GM10248 (cell line): ENCODE measurements at regions not wholly inside any gene's neighbourhood (a gene's known extent, or its start where the extent isn't known, plus 50 kb on each side); places are given as distances from the start of the nearest gene placed in this dataset.

Experiments used
- CTCF ChIA-PET: fragments of 300-600 bp; sonication (Branson Sonifier 250); formaldehyde crosslinking; extraction: SDS; loops from one replicate; lab custom pipeline; 2021; ENCODE audit warnings: antibody characterized with exemption; lab: Yijun Ruan, JAX
- POLR2A ChIA-PET: fragments of 350-650 bp; sonication (Branson Sonifier 250); formaldehyde crosslinking; extraction: SDS; loops from one replicate; lab custom pipeline; 2020; ENCODE audit warnings: antibody characterized with exemption; lab: Yijun Ruan, JAX
- DNase-seq: peaks from one replicate; pipeline ENCODE4 v3.0.0; 2012; ENCODE audit errors: extremely low spot score
- TF ChIP-seq, protein P1 (sequence below): IDR thresholded peaks from 2 replicates; pipeline ENCODE4 v1.5.1; 2012; ENCODE audit warnings: mild to moderate bottlenecking, low read depth; ENCODE audit errors: extremely low read depth, missing control alignments, control extremely low read depth

DNA sequence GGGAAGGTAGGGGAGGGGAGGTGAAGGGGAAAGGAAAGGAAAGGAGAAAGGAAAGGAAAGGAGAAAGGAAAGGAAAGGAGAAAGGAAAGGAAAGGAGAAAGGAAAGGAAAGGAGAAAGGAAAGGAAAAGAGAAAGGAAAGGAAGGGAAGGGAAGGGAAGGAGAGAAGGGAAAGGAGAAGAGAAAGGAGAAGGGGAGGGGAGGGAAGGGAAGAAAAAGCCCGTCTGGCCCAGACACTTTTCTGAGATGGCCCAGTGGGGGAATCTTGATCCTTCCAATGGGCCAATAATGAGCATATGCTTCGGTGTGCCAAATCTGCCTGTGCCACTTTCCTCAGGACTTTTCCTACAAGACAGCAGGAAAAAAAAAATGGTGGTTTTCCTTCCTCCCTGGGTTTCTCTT is 64.5 kb downstream of the CH25H start:
- DNase-seq: no peak
- ChIA-PET CTCF (interaction anchor here (1.2 kb wide), 1 partner anchor 22 kb away, joined by 4 read pairs; no protein-coding TSS in a partner anchor), POLR2A (no interaction called here)
- TF ChIP-seq, protein P1, sequence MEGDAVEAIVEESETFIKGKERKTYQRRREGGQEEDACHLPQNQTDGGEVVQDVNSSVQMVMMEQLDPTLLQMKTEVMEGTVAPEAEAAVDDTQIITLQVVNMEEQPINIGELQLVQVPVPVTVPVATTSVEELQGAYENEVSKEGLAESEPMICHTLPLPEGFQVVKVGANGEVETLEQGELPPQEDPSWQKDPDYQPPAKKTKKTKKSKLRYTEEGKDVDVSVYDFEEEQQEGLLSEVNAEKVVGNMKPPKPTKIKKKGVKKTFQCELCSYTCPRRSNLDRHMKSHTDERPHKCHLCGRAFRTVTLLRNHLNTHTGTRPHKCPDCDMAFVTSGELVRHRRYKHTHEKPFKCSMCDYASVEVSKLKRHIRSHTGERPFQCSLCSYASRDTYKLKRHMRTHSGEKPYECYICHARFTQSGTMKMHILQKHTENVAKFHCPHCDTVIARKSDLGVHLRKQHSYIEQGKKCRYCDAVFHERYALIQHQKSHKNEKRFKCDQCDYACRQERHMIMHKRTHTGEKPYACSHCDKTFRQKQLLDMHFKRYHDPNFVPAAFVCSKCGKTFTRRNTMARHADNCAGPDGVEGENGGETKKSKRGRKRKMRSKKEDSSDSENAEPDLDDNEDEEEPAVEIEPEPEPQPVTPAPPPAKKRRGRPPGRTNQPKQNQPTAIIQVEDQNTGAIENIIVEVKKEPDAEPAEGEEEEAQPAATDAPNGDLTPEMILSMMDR: no peak

DNA sequence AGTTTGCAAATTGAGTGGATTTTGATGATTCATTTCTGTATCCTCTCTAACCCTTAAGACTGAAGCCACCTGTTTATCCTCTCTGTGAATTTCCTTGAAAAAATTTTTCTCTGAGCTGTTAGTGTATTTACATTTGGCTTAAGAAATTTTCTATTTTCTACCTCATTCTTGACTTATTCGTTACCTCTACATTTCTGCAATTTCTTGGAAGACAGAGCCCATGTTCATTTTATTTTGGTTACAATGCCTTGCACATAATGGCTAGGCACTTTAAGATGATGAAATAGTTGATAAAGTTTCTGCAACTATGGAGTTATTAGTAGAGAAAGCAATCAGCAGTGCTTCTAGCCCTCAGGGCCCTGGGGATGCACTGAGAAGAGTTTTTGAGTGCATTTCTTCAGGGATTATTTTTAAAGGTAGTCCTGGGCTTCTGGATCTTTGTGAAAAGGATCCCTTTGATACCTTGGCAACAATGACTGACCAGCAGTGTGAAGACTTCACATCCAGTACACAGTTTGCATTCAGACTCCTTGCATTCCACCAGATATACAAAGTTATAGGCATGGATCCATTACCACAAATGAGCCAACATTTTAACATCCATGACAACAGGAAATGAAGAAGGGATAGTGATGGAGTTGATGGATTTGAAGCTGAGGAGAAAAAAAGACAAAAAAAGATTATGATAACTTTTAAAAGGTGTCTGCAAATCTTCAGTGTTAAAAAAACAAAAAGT is 68.2 kb downstream of the CH25H start:
- CTCF ChIA-PET: no interaction called here
- DNase-seq: no peak
- POLR2A ChIA-PET: no interaction called here
- TF ChIP-seq, protein P1: no peak

DNA sequence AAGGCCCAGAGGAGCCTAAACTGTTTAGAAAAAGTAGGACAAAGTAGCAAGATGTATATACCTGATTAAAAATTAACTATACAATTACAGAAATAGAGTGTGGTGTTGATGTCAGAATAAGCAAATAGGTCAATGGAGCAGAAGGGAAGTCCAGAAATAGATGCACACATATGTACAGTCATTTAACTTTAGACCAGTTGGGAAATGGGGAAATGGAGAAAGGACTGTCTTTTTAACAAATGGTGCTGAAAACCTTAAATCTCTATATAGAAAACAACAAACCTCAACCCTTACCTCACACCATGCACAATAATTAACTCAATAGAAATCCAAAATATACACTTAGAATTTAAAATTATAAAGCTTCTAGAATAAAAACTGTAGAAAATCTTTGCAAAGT is 72.2 kb downstream of the CH25H start:
- peak; percentile 15 for DNase-seq
- TF ChIP-seq, protein P1: no peak
- ChIA-PET CTCF (interaction anchor here (1.2 to 1.8 kb wide), 2 partner anchors 10 to 65 kb away, joined by 3 to 5 read pairs; no protein-coding TSS in a partner anchor), POLR2A (no interaction called here)

DNA sequence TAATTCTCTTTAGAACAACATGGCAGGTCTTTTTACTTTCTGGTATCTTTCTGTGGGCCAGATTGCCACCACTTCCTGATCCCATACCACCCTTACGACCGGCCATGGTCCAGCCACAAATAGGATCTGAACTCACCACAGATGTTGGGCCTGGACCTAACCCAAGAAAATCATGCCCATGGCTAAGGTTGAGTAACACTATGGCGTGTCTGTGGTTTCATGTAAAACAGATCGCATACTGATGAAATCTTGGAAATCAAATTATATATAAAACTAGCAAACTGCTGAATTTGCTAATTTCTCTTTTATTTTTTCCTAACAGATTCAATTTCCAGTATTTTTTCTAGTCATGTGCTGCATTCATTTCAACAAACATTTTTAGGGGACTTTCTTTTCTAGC is 77.2 kb downstream of the CH25H start:
- no peak for DNase-seq
- TF ChIP-seq, protein P1: no peak
- CTCF ChIA-PET: no interaction called here
- POLR2A ChIA-PET: no interaction called here

DNA sequence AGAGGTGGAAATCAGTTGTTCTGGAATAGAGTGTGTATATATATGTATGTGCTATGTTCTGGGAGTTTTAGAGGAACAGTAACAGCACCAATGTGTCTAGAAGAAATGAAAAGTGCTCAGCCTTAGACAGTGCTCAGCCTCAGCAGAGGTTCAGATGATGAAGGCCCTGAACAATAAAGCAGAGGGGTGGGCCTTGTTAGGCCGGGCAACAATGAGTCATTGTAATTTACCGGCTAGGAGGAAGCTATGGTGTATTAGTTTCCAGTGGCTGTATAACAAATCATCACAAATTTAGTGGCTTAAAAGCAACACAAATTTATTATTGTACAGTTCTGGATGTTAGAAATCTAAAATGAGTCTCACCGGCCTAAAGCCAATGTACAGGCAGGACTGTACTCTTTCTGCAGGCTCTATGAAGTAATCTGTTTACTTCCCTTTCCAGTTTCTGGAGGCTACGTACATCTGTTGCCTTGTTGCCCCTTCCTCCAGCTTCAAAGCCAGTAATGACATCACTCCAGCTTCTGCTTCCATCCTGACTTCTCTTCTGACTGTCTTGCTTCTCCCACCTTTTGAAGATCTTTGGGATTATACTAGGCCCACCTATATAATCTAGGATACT is 84.6 kb downstream of the CH25H start:
- DNase-seq: no peak
- TF ChIP-seq, protein P1: no peak
- POLR2A ChIA-PET: no interaction called here
- CTCF ChIA-PET: interaction anchor here (1.0 to 1.1 kb wide), 2 partner anchors 10 to 93 kb away, joined by 4 read pairs; no protein-coding TSS in a partner anchor

DNA sequence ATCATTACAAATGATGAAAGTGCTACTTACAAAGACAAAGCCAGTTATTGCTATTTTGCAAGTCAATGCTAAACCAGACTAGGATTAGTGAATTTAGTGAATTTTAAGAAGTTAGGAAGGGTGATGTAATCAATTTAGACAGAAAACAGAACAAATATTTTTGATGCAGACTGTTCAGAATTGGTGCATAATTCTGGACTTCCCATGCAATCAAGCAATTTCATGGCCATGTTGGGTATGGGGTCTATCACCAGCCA is 85.4 kb downstream of the CH25H start:
- CTCF ChIA-PET: no interaction called here
- DNase-seq: no peak
- TF ChIP-seq, protein P1: no peak
- POLR2A ChIA-PET: no interaction called here
